Umbilical cord (tissue), 1 donor: ENCODE measurements at regions not wholly inside any gene's neighbourhood (a gene's known extent, or its start where the extent isn't known, plus 50 kb on each side); places are given as distances from the start of the nearest gene placed in this dataset.
A peak's percentile ranks its signal among the peaks of the same experiment; 100 is the strongest.
"Not testable (repeated sequence)": the region's sequence is repeated elsewhere in the genome, so short reads cannot be mapped to it uniquely, and the experiment has no call there.

Experiments used
- DNase-seq: peaks from one replicate; pipeline ENCODE4 v3.0.0-alpha.2; 2015; ENCODE audit warnings: low spot score

DNA sequence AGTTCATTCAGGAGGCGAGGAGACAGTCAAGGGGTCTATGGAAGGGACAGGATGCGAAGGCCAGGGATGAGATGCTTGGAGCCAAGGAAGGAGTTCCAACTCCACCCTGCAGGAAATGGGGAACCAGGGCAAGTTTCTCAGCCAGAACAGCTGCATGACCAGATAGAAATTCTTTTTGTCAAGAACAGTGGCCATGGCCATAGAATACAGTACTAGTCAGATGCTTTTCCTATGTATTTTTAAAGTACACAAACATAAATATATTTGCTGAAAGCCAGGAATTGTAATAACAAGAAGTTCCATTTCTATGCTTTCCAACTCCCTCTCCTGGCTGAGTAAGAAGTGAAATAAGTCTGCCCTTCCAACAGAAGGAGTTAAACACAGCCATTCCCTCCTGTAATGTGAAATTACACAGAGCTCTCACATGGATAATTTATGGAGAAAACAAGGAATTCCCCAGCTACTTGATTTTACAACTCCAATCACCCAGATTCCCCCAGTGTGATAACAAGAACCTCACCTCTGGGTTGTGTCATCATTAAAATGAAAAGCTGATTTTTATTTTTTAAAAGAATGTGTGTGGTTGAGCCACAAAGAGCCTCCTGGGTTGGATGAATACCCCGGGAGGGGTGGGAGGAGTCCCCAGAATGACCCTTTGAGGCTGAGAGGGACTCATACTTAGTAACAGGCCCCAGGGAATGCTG is 124.6 kb upstream of the ARHGEF3 start:
- DNase-seq = peak; percentile 94

DNA sequence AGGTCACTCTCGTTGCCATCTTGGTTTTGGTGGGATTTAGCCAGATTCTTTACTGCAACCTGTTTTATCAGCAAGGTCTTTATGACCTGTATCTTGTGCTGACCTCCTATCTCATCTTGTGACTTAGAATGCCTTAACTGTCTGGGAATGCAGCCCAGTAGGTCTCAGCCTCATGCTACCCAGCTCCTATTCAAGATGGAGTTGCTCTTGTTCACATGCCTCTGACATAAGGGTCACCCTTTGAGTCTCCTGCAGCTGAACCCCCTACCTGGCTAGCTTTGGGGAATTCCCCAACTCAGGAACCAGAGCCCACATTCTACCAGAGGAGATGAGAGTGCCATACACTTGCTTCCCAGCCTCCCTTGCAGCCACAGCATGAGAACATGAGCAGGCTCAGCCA is 123.0 kb upstream of the ARHGEF3 start:
- not testable (repeated sequence) for DNase-seq

DNA sequence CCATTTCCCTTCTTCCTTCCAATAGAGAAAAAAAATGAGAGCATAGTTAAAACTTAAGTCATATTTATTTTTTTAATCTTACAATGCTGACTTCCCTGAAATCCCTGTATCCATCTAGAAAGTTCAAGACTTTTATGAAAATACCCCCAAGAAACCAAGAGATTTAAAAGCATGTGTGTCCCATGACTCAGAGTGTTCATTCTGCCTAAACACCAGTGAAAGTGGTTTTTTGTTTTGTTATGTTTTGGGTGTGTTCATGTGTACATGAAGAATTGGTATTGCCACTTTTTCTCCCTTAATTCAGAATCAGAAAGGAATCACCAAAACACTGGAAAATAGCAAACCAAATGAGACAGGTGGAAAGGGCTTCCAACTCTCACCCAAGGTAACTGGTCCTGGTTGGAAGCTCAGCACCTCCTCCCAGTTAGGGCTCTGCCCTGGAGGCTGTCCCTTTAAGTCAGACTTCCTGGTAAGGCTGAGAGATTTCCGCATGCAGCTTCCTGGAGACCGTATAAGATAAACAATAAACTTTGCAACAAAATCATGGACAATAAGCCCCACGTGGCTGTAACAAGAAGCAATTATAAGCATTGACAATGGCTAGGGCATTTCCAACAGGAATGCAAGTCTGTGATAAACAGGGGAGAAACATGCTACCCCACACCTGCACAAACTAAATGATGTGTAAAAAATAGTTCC is 121.9 kb upstream of the ARHGEF3 start:
- DNase-seq = peak; percentile 75

DNA sequence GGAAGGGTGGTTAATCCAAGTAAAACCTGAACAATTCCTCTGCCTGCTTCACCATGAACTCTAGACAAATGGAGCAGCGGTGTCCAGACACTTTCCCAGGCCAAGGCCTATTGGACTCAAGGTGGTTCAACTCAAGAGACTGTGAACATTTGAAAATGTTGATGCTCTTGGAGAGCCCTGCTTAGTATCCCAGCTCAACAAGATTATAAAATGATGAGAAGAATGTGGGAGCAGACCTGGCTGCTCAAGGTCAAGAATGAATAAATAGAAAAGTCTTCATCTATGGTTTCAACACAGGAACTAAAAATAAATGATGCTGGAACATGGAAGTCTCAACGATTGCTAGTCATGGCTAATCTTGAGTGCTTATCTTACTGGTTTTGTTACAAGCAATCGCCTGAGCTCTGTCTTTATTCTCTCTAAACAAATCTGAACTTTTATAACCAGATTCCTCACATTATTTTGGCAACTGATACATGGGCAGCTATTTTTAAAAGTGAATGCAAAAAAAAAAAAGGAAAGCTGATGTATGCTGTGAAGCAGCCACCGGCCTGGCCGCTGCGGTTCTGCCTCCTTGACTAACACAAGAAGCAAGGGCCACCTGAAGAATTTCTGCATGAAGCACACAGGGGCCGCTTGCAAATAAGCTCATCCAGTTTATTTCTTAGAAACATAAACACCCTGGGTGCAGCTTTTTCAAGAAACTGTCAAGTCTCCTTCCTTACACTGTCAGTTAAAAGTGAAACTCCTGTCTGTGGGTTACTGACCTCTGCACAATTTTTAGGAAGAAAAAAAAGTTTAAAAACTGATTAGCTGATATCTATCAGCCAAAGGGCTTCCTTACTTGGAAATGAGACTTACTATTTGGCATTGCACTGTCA is 120.1 kb upstream of the ARHGEF3 start:
- DNase-seq = peak; percentile 90

DNA sequence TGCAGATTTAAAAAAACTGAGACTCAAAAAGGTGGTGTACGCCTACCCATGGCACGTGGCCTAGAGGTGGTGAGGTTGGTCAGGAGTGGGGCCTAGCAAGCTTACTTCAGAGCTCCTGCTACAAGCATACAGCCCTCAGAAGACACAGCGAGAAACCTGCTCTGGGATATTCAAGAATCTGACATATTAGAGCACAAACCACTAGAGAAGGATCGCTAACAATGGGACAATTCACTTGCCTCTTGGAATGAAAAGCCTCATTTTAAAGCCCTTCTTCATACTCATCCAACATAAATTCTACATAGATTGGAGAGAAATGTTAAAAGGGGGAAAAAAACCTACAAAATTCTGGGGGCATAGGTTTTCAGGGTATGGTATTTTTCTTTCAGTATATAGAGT is 118.0 kb upstream of the ARHGEF3 start:
- DNase-seq = no peak

DNA sequence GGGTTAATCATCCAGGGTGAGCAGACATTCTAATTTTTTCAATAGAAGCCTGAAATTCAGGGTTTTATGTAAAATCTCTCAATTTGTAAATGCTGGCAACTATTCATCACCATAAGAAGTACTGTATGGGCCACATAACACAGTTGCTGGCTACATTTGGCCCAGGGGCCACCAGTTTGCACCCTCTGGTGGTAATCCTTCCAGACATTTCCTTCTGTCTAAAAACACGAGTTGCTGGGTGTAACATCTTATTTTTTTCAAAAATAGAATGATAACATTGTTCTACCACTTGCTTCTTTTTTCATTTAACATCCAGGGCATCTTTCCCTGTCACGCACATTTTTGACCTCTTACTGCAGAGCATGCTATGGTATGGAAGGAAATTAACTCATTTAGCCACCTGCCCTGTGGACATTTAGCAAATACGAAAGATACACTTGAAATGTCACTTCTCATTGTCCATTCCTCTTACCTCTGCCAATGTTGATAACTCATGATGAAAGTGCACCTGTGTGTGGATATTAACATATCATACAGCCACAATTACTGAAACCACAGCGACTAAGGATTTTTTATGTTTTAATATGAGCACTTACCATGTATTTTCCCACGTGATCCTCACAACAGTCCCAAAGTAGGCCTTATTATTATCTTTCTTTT is 117.5 kb upstream of the ARHGEF3 start:
- no peak for DNase-seq

DNA sequence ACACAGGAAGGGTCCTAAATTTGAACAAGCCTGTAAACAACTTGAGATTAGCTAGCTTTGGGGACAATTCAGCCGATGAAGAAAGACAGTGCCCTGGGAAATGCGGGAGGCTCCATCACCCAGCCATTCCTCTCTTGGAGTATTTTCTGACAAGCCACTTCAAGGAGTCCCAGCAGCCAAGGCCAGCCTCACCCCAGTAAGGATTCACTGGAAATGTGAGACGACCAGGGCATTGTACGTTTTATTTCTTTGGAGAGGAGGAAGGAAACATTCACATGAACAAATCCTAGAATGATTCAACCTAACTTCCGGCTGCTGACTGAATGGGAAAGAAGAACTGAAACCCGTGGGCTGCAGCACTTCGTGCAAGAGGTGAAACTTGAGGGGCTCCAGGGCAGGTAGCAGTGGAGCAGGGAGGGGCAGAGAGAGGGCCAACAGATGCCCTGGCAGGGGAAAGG is 116.4 kb upstream of the ARHGEF3 start:
- DNase-seq = no peak

DNA sequence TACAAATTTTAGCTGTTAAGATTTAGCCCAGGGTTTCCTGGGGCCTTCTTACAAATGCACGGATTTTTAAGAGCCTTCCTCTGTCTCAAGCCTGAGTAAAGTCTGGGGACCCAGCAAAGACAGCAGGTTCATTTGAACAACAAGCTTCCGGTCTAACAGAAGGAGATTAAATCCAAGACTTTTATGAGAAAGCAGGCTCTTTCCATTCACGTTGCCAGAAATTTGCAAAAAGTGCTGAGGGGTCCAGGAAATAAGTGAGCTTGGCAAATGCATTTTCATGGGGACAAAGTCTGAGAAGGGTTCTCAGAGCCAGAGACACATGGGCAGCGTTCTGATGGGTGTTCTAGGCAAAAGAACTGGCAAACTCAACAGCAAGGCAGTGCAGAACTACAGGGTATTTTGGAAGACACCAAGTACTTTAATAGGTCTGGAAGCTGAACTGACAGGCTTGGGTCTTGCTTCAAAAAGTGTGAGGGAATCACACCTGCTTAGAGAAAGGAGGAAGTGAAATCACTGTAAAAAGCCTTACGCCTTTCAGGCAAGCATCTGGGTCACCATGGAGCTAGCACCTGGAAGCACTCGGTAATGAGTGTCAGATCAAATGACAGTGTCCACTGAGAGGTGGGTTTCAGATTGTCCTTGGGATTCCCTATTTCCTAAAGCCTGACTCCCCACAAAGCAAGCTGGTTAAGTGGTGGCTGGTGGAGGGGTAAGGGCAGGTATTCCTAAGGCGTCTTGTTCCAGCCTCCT is 115.8 kb upstream of the ARHGEF3 start:
- no peak for DNase-seq

DNA sequence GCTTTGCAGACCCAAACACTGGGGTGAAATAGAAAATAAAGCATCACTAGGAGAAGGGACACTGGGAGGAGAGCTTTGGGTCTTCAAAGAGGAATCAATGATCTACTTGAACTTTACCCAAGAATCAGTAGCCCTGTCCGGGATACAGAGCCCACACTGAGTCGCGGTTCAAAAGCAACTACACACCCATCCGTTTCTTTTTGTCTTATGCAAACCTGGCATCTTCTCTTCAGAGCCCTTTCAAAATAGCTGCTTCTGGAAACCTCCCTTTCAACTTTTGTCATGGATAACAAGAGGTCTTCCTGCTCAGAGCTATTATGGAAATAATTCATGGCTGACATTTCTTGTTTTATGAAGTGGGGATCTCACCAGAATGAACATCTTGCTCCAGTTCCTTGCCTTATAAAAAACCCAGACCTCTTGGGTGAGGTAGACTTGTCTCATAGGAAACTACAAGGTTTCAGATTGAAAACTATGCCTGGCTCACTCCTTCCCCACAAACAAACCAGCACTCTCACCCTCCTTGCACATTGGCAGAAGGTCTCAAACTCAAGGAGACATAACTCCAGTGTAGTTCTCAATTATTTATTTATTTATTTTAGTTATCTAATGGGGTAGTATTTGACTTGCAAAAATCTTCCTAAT is 115.1 kb upstream of the ARHGEF3 start:
- no peak for DNase-seq

DNA sequence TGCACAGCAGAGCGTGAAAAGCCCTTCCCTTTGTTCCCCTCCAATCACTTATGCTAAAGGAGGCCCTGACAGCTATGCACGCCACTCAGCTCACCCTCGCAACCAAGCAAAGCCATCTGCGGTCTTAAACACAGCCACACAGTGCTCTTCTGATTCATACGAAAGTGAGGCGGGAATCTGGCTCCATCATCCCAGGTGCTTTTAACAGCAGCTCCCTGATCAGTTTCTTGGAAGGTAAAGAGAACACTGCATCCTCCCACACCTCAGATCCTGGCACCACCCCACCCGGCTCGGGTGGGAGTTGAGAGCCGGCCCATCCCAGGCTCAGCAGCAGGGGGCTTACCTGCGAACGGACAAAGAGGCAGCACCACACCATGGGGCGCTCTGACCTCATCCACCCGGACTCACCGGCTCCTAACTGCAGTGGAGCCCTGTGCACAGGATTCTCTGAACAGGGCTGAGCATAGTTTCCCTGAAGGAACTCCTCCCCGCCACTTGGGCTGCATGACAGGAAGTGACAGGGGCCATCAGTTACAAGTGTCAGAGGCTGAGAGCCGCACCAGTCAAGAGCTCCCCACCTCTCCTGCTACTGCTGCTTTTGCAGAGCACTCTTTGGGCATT is 114.3 kb upstream of the ARHGEF3 start:
- DNase-seq = no peak

DNA sequence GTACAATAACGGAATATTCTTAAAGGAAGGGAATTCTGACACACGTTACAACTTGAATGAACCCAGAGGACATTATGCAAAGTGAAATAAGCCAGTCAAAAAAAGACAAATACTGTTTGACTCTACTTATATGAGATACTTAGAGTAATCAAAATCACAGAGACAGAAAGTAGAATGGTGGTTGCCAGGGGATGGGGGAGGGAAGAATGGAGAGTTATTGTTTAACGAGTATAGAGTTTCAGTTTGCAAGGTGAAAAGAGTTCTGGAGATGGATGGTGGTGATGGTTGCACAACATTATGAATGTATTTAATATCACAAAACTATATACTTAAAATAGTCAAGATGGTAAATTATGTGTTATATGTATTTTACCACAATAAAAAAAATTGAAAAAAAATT is 112.9 kb upstream of the ARHGEF3 start:
- no peak for DNase-seq

DNA sequence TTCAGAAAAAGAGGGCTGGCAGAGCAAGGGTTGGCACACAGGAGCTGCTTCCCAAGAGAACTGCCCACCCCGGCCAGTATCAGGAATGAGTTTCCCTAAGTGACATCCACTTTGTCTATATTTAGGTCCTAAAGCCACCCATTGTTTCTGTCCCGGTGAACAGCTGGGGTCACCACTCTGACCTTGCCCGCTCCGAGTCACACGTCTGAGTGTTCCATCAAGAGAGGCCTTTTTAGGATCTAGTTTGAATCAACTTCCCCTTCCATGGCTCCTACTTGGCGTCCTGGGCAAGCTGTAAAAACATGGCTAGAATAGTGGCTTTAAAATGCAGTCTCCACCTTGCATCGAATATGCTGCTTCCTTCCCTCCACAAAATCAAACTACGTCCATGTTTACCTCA is 109.6 kb upstream of the ARHGEF3 start:
- DNase-seq = no peak

DNA sequence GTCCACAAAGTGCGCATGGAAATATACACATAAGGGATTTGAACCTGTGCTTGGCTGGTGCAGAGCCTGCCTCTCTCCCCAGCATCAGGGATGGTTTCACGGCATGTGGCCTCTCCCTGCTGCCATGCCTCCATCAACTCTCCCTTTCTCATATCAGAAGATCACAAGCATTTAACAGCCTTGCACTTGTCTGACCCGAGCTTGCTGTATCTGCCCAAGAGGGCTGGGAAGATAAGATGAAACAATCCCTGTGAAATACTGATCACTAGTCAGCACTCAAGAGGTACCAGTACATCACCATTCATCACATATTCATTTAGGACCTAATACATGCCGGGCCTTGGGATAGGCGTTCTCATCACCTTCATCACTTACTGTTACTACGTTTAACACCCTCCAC is 107.6 kb upstream of the ARHGEF3 start:
- DNase-seq = no peak

DNA sequence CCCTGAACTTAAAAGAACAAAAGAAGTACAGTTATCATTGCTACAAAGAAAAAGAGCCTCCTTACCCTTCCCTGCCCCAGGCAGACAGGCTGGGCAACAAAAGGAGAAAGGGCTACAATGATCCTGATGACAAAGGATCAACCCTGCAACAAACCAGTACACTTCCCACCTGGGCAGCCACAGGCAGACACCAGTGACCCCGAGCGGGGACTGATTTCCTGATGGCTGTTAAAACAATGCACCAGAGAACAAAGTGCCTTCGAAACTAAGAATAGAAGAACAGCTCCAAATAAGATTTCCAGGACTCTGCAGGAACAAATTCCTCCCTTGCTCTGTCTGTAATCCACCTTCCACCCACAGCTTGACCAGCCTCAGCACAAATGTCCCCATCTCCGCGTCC is 106.3 kb upstream of the ARHGEF3 start:
- no peak for DNase-seq

DNA sequence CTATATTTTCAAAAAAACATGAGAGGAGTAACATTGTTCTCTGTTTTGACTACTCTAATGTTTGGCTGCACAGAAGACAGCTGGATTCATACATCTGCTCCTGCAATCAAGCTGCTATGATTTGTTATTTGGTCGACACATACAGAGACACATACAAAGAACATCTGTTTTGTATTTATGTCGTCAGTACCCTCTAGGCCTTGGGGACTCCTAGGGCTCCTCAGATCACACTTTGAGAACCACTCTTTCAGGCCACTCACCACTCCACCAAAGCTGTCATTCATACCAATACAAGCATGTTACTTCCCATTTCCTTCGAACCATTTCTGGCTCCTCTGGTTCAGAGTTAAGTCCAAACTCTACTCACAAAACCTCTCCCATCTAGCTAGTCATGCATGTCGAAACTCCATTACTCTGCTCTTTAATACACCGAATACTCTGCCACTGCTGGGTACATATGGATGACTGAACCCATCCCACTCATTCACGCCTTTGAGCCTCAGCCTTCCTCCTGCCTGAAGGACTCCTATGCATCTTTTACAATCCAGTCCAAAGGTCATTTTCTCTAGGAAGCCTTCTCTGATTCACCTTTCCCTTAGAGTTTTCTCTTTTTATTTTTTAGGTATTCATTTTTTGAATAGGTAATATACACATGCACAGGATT is 102.9 kb upstream of the ARHGEF3 start:
- no peak for DNase-seq

DNA sequence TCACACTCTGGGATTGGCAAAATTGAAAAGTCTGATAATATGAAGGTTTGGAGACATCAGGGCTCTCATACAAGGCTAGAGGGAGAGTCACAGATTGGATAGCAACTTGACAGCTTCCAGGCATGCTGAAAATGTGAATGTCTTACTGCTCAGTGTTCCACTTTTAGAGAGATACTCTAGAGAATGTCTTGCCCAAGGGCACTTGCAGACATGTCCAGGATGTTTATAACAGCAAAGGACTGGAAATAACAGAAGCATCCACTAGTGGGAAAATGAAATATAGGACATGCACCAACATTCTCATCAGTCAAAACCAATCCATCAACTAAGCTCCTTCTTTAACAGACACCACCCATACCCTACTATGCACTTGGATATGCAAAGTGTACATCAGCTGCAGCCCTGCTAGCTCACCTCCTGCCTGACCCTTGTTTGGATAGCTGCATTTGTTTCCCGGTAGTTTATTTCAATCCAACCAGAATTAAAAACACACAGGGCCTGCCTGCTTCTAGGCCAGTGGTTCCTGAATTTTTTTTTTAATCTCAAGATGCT is 101.6 kb upstream of the ARHGEF3 start:
- DNase-seq = no peak

DNA sequence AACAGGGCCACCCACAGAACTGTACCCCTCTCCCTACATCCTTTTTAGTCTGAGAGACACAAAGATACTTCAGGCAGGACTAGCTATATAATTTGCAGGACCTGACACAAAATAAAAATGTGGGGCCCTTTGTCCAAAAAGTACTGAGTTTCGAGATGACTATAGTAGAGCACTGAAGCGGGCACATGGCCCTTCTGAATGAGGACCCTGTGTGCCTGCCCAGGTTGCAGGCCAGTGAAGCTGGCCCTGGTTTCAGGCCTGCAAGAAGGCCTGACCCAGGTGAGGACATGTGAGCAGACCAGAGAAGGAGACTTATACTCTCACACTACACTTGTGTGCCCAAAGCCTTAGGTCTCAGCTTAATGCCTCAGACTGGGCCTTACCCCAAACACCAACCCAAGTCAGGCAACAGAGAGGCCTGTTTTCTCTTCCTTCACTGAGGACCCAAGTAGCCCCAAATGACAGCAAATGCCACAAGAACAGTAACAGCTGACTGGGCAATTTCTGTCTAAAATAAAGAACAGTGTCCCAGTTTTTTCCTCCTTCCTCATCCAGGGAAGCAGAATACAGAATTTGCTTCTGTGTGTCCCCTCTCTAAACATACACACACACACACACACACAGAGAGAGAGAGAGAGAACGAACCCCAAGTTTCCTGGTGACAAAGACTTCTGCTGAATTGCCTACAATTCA is 100.9 kb upstream of the ARHGEF3 start:
- DNase-seq = no peak

DNA sequence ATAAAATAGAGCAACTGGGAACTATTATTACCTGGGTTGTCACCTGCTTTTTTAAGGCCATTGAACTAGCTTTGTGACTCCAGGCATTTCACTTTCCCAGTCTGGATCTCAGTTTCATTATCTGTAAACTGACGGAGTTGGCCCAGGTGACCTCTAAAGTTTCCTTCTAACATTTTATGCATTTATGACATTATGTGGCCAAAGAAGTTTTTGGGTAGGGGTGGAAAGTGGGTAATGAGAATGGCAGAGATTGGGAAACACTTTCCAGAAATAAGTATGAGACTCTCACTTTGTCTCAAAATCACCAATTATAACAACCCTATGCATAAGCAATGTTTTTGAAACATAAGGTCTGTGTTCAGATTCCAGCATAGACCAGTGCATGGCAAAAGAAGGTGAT is 99.1 kb upstream of the ARHGEF3 start:
- DNase-seq = no peak

DNA sequence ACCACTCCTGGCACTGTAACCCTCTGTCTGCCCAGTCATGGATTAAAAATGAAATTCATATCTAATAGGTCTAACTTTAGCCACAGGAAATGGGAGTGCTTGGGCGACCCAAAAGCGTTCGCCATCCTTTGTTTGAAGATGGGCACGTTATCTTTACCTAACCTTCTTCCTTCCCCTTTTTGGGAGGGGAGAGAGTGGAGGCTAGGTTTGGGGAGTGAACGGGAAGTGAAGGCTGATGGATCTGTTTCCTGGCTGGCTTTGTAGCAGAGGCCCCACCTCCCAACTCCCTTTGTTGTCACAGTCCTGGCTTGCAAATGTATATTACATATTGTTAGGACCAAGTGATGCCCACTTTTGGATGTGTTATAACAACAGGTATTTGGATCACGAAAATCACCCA is 98.1 kb upstream of the ARHGEF3 start:
- DNase-seq = no peak
